ENCODE measurements at regions not wholly inside any gene's neighbourhood (a gene's known extent, or its start where the extent isn't known, plus 50 kb on each side); places are given as distances from the start of the nearest gene placed in this dataset.

DNA sequence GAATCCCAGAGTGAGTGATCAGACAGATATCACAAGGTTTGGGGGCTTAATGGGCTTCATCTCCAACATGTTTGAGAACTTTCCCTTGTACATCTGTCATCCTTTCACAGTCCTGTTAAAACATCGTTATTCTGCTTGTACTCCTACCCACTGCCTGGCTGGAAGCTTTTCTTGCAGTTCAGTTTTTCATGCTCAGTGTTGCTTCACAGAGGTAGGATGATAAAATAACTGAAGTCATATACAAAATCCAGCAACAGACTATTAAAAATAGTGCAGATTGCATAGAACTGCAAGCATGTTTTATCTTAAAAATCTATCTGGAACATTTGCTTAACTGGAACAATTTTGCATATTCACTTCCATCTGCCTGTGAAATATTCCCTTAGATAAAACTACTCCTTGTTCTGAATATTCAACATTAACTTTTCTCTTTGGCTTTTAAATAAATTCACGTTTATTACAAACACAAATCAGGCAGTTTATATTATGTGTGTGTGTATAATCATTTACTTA, 579.6 kb upstream of the IGFBP7 start:
- ChIA-PET RAD21 (ENCODE audit: unreplicated experiment) (no interaction called here), POLR2A (no interaction called here), SMC1A (ENCODE audit: uncharacterized antibody, unreplicated experiment) (no interaction called here), CTCF (no interaction called here)
- Histone ChIP-seq H3K36me3 (ENCODE audit: control insufficient read depth in 2 of 2, insufficient read depth in 2 of 2, low read length in 1 of 2) (no peaks in the 10 kb centered on the region), H3K79me2 (ENCODE audit: control insufficient read depth, insufficient read depth, low read length) (no peaks in the 10 kb centered on the region), H3K4me1 (ENCODE audit: control insufficient read depth, insufficient read depth, low read length) (no peaks in the 10 kb centered on the region), H3K9me3 (replicated peaks; ENCODE audit: control insufficient read depth, insufficient read depth, low read length) (no peaks in the 10 kb centered on the region), H2AFZ (ENCODE audit: control insufficient read depth, low read depth, low read length) (no peak overlapping the region), H3K27ac (ENCODE audit: control insufficient read depth, insufficient read depth) (no peak overlapping the region), H3K27me3 (replicated peaks in 1 of 2; ENCODE audit: control insufficient read depth in 2 of 2, insufficient read depth in 2 of 2, low read length in 1 of 2) (no peaks in the 10 kb centered on the region), H3K4me3 (no peak overlapping the region), H3K9ac (ENCODE audit: control insufficient read depth, insufficient read depth, low read length) (no peak overlapping the region), H4K20me1 (ENCODE audit: control insufficient read depth, insufficient read depth) (no peaks in the 10 kb centered on the region), H3K4me2 (ENCODE audit: control insufficient read depth, insufficient read depth) (no peak overlapping the region)
- intact Hi-C loops (cut with micrococcal nuclease; ENCODE audit: unreplicated experiment) = no loop called here
- BruUV-seq (replicated peaks) = no TSS peak
- ATAC-seq (no peak), FAIRE-seq (no peak), DNase-seq (ENCODE audit: low read depth, low spot score) (no peak)
- in situ Hi-C loops (cut with MboI) = no loop called here
- TF ChIP-seq BRCA1 (IDR thresholded peaks at IDR 0.05; ENCODE audit: low read depth, low read length) = no peak
- no peak for TF ChIP-seq PML (IDR thresholded peaks at IDR 0.05; ENCODE audit: low read length)
- TF ChIP-seq NFYA (IDR thresholded peaks at IDR 0.05; ENCODE audit: borderline replicate concordance, low read depth, low read length) = no peak
- no peak for TF ChIP-seq TARDBP (IDR thresholded peaks at IDR 0.05; ENCODE audit: borderline replicate concordance)
- TF ChIP-seq ZNF622 (IDR thresholded peaks at IDR 0.05) = no peak
- TF ChIP-seq NFXL1 (IDR thresholded peaks at IDR 0.05; ENCODE audit: borderline replicate concordance) = no peak
- 0% methylated on average over 2 of the region's 2 CpGs for WGBS (ENCODE audit: insufficient coverage, insufficient replicate concordance, low lambda C conversion rate, missing lambda C conversion rate)

DNA sequence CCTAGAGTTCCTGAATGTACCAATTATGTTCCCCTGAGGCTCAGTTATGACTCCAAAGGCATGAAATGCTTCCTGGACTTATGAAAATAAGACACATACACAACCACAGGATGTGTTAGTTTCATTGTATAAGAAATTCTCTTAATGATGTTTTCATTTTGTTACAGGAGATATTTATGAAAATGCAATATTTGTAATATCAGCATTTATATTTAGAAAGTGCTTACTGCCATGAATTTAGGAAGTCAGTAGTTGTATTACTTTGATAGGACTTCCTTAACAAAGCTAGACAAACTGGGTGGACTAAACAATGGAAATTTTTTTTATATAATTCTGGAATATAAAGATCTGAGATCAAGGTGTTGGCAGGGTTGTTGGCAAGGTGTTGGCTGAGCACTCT, 572.1 kb upstream of the IGFBP7 start:
- no peaks in the 10 kb centered on the region for H3K4me1 ChIP-seq (ENCODE audit: control insufficient read depth, insufficient read depth, low read length)
- TF ChIP-seq ZSCAN29 (IDR thresholded peaks at IDR 0.05) (no peak), POLR2A (IDR thresholded peaks at IDR 0.05; ENCODE audit: low read depth, low read length) (no peak), BACH1 (IDR thresholded peaks at IDR 0.05; ENCODE audit: borderline replicate concordance) (no peak), YY1 (IDR thresholded peaks at IDR 0.05; ENCODE audit: low read depth, low read length) (no peak)
- H3K9me3 ChIP-seq (replicated peaks; ENCODE audit: control insufficient read depth, insufficient read depth, low read length) = no peaks in the 10 kb centered on the region
- H4K20me1 ChIP-seq (ENCODE audit: control insufficient read depth, insufficient read depth) = no peaks in the 10 kb centered on the region
- H3K4me3 ChIP-seq = no peak overlapping the region
- H3K4me2 ChIP-seq (ENCODE audit: control insufficient read depth, insufficient read depth) = no peak overlapping the region
- H3K36me3 ChIP-seq (ENCODE audit: control insufficient read depth in 2 of 2, insufficient read depth in 2 of 2, low read length in 1 of 2) = no peaks in the 10 kb centered on the region
- ChIA-PET POLR2A (interaction anchor here (0.5 kb wide), 1 partner anchor 1682 kb away, joined by 3 read pairs; no protein-coding TSS in a partner anchor), SMC1A (ENCODE audit: uncharacterized antibody, unreplicated experiment) (no interaction called here), CTCF (no interaction called here), RAD21 (ENCODE audit: unreplicated experiment) (no interaction called here)
- no peak overlapping the region for H3K9ac ChIP-seq (ENCODE audit: control insufficient read depth, insufficient read depth, low read length)
- H3K27ac ChIP-seq (ENCODE audit: control insufficient read depth, insufficient read depth) = no peak overlapping the region
- no peak for FAIRE-seq
- no peak for DNase-seq (ENCODE audit: low read depth, low spot score)
- no TSS peak for BruUV-seq (replicated peaks)
- H3K27me3 ChIP-seq (replicated peaks in 1 of 2; ENCODE audit: control insufficient read depth in 2 of 2, insufficient read depth in 2 of 2, low read length in 1 of 2) = no peaks in the 10 kb centered on the region
- H2AFZ ChIP-seq (ENCODE audit: control insufficient read depth, low read depth, low read length) = no peak overlapping the region
- intact Hi-C loops (cut with micrococcal nuclease; ENCODE audit: unreplicated experiment) = no loop called here
- ATAC-seq = no peak
- in situ Hi-C loops (cut with MboI) = no loop called here
- H3K79me2 ChIP-seq (ENCODE audit: control insufficient read depth, insufficient read depth, low read length) = no peaks in the 10 kb centered on the region

All from GM12878 (cell line).